WTC11 (cell line): ENCODE measurements at regions not wholly inside any gene's neighbourhood (a gene's known extent, or its start where the extent isn't known, plus 50 kb on each side); places are given as distances from the start of the nearest gene placed in this dataset.

Experiments
- ATAC-seq: fragments of 200-7000 bp; cut with Tn5 transposase; 2 replicates; pipeline ENCODE4 v1.10.0; 2021; ENCODE audit warnings: mild to moderate bottlenecking, moderate library complexity
- CTCF ChIA-PET: fragments of 300-600 bp; sonication (Branson Sonifier 250); formaldehyde crosslinking; loops from one replicate; lab custom pipeline; 2021; ENCODE audit warnings: antibody characterized with exemption; lab: Charles Lee
- POLR2A ChIA-PET: fragments of 350-600 bp; sonication (Branson Sonifier 250); formaldehyde crosslinking; loops from one replicate; lab custom pipeline; 2021; ENCODE audit warnings: antibody characterized with exemption; lab: Charles Lee
- DNase-seq: peaks from one replicate; pipeline ENCODE4 v3.0.0; 2021; ENCODE audit warnings: low spot score
- H3K27ac Mint-ChIP-seq: 2 replicates; pipeline ENCODE4 v1.8.0; 2021; ENCODE audit warnings: mixed read lengths
- H3K27me3 Mint-ChIP-seq: 2 replicates; pipeline ENCODE4 v1.8.0; 2021; ENCODE audit warnings: low read depth, mild to moderate bottlenecking, moderate library complexity, mixed read lengths
- H3K36me3 Mint-ChIP-seq: 2 replicates; pipeline ENCODE4 v1.8.0; 2021; ENCODE audit warnings: mixed read lengths
- H3K4me1 Mint-ChIP-seq: 2 replicates; pipeline ENCODE4 v1.8.0; 2022; ENCODE audit warnings: mixed read lengths
- H3K4me3 Mint-ChIP-seq: 2 replicates; pipeline ENCODE4 v1.8.0; 2021; ENCODE audit warnings: mild to moderate bottlenecking, moderate library complexity, mixed read lengths
- H3K9me3 Mint-ChIP-seq: 2 replicates; pipeline ENCODE4 v1.8.0; 2021; ENCODE audit warnings: mixed read lengths
- HMGA2 ChIP-seq: fragments of 250-450 bp; sonication (Bioruptor Pico); IDR thresholded peaks from 2 replicates; pipeline ENCODE4 v1.4.0; 2021; ENCODE audit warnings: mild to moderate bottlenecking, moderate library complexity
- MXD4 ChIP-seq: fragments of 250-450 bp; sonication (Bioruptor Pico); IDR thresholded peaks from 2 replicates; pipeline ENCODE4 v1.8.0; 2021; ENCODE audit warnings: mild to moderate bottlenecking, moderate library complexity, borderline replicate concordance
- MYBL2 ChIP-seq: sonication (generic); formaldehyde crosslinking; IDR thresholded peaks from 2 replicates; pipeline ENCODE4 v1.8.1; 2023; ENCODE audit warnings: mild to moderate bottlenecking, moderate library complexity, missing genetic modification reagents
- NFATC4 ChIP-seq: fragments of 250-450 bp; sonication (Bioruptor Pico); IDR thresholded peaks from 2 replicates; pipeline ENCODE4 v1.9.0; 2021; ENCODE audit warnings: mild to moderate bottlenecking
- SP1 ChIP-seq: sonication (generic); formaldehyde crosslinking; conservative IDR thresholded peaks from 2 replicates; pipeline ENCODE4 v1.8.1; 2022; ENCODE audit warnings: missing genetic modification reagents
- TEAD4 ChIP-seq: sonication (generic); formaldehyde crosslinking; IDR thresholded peaks from 2 replicates; pipeline ENCODE4 v1.8.0; 2022; ENCODE audit warnings: mild to moderate bottlenecking, missing genetic modification reagents
- ZNF263 ChIP-seq: sonication (generic); formaldehyde crosslinking; IDR thresholded peaks from 2 replicates; pipeline ENCODE4 v1.8.1; 2022; ENCODE audit warnings: low read depth, mild to moderate bottlenecking, moderate library complexity, missing genetic modification reagents
- ZNF317 ChIP-seq: sonication (generic); formaldehyde crosslinking; IDR thresholded peaks from 2 replicates; pipeline ENCODE4 v1.8.1; 2023; ENCODE audit warnings: low read depth, mild to moderate bottlenecking, moderate library complexity, missing genetic modification reagents, borderline replicate concordance
- TF ChIP-seq, protein P1 (sequence below): fragments of 250-450 bp; sonication (Bioruptor Pico); conservative IDR thresholded peaks from 2 replicates; pipeline ENCODE4 v1.9.0; 2021; ENCODE audit warnings: mild to moderate bottlenecking
- TF ChIP-seq, protein P2 (sequence below): sonication (generic); formaldehyde crosslinking; IDR thresholded peaks from 2 replicates; pipeline ENCODE4 v1.8.1; 2023; ENCODE audit warnings: mild to moderate bottlenecking, missing genetic modification reagents
- TF ChIP-seq, protein P3 (sequence below): sonication (generic); formaldehyde crosslinking; IDR thresholded peaks from 2 replicates; pipeline ENCODE4 v1.8.0; 2023; ENCODE audit warnings: mild to moderate bottlenecking, missing genetic modification reagents
- TF ChIP-seq, protein P4 (sequence below): sonication (generic); formaldehyde crosslinking; IDR thresholded peaks from 2 replicates; pipeline ENCODE4 v1.8.0; 2022; ENCODE audit warnings: mild to moderate bottlenecking, missing genetic modification reagents
- TF ChIP-seq, protein P5 (sequence below): sonication (generic); formaldehyde crosslinking; IDR thresholded peaks from 2 replicates; pipeline ENCODE4 v1.8.0; 2022; ENCODE audit warnings: mild to moderate bottlenecking, missing genetic modification reagents
- TF ChIP-seq, protein P6 (sequence below): sonication (generic); formaldehyde crosslinking; IDR thresholded peaks from 2 replicates; pipeline ENCODE4 v1.8.0; 2022; ENCODE audit warnings: mild to moderate bottlenecking, missing genetic modification reagents
- TF ChIP-seq, protein P7 (sequence below): sonication (generic); formaldehyde crosslinking; IDR thresholded peaks from 2 replicates; pipeline ENCODE4 v1.8.1; 2022; ENCODE audit warnings: missing genetic modification reagents, borderline replicate concordance
- TF ChIP-seq, protein P8 (sequence below): sonication (generic); formaldehyde crosslinking; IDR thresholded peaks from 2 replicates; pipeline ENCODE4 v1.8.1; 2022; ENCODE audit warnings: mild to moderate bottlenecking, moderate library complexity, missing genetic modification reagents
- TF ChIP-seq, protein P9 (sequence below): sonication (generic); formaldehyde crosslinking; IDR thresholded peaks from 2 replicates; pipeline ENCODE4 v1.8.1; 2023; ENCODE audit warnings: mild to moderate bottlenecking, missing genetic modification reagents, moderate library complexity

DNA sequence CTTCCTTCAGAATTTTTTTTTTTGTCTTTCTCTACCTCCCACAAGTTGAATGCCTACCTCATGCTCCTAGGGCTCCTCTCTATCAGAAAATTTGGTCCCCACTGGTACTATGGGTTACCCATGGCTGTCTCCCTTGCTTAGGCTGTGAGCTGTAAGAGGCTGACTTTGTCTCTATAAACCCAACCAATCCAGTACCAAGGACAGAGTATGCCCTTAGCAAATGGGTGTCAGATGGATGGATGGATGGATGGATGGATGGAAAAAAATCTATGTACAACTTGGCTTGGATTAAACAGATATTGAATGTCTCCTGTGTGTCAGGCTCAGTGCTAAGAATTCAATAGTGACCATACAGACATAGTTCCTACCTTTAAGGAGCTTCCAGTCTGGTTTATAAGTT, 398.2 kb upstream of the TRPC7 start (continued):
- TF ChIP-seq, protein P1, sequence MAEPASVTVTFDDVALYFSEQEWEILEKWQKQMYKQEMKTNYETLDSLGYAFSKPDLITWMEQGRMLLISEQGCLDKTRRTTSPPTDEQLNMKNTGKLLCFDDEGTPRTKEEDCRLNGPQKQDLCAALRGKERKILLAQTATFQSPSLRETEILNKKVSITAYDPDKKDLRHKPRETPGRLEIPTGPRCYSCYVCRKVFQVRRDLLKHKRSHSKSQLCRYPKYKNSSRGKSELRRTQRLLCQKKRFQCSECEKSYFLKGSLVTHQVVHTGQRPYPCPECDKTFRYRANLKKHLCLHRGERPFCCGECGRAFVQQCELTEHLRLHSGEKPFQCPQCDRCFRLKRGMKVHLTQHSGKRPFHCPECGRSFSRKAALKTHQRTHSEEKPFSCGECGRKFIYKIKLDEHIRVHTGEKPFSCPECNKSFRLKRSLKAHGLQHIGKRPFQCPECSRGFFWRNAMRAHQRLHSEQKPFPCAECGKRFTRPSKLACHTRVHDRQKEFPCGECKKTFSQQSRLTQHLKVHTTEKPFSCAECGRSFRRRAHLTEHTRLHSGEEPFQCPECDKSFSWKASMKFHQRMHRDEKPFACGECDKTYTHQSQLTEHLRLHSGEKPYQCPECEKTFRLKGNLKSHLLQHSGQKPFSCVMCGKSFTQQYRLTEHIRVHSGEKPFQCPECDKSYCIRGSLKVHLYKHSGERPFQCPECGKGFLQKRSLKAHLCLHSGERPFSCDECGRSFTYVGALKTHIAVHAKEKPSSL (CRISPR knock-in tag), result no peak

DNA sequence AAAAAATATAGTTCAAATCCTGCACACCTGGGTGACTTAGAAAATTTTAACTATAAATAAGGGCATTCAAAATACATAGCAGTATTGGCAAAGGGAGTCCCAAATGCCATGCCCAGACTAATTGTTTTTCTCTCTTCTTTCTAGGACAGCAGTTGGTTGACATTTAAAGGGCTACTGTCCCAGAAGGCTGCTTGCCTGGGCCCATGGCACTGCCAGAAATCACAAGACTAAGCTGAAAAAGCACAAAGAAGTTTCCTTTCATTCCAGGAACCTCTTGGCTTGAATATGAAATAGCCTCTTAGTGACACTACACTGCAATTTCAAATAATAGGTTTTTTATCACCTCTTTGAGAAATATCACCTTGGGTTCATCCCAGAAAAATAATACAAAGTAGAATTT, 388.9 kb upstream of the TRPC7 start:
- H3K27ac Mint-ChIP-seq, result no peak overlapping the region

More for the DNA sequence above, 388.9 kb upstream of the TRPC7 start:
- DNase-seq, result no peak
- no peak for ATAC-seq
- H3K4me1 Mint-ChIP-seq, result peaks cover 3% of the 10 kb centered on the region; the same call in 1 of the 2 replicates
- H3K36me3 Mint-ChIP-seq, result peaks cover 3% of the 10 kb centered on the region; the same call in 1 of the 2 replicates
- no peak for TF ChIP-seq MXD4 (CRISPR knock-in tag)
- no peak for TF ChIP-seq NFATC4 (CRISPR knock-in tag)
- TF ChIP-seq, protein P2, sequence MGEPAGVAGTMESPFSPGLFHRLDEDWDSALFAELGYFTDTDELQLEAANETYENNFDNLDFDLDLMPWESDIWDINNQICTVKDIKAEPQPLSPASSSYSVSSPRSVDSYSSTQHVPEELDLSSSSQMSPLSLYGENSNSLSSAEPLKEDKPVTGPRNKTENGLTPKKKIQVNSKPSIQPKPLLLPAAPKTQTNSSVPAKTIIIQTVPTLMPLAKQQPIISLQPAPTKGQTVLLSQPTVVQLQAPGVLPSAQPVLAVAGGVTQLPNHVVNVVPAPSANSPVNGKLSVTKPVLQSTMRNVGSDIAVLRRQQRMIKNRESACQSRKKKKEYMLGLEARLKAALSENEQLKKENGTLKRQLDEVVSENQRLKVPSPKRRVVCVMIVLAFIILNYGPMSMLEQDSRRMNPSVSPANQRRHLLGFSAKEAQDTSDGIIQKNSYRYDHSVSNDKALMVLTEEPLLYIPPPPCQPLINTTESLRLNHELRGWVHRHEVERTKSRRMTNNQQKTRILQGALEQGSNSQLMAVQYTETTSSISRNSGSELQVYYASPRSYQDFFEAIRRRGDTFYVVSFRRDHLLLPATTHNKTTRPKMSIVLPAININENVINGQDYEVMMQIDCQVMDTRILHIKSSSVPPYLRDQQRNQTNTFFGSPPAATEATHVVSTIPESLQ (CRISPR knock-in tag), result no peak
- TF ChIP-seq, protein P3, sequence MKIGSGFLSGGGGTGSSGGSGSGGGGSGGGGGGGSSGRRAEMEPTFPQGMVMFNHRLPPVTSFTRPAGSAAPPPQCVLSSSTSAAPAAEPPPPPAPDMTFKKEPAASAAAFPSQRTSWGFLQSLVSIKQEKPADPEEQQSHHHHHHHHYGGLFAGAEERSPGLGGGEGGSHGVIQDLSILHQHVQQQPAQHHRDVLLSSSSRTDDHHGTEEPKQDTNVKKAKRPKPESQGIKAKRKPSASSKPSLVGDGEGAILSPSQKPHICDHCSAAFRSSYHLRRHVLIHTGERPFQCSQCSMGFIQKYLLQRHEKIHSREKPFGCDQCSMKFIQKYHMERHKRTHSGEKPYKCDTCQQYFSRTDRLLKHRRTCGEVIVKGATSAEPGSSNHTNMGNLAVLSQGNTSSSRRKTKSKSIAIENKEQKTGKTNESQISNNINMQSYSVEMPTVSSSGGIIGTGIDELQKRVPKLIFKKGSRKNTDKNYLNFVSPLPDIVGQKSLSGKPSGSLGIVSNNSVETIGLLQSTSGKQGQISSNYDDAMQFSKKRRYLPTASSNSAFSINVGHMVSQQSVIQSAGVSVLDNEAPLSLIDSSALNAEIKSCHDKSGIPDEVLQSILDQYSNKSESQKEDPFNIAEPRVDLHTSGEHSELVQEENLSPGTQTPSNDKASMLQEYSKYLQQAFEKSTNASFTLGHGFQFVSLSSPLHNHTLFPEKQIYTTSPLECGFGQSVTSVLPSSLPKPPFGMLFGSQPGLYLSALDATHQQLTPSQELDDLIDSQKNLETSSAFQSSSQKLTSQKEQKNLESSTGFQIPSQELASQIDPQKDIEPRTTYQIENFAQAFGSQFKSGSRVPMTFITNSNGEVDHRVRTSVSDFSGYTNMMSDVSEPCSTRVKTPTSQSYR (CRISPR knock-in tag), result no peak
- TF ChIP-seq, protein P4, sequence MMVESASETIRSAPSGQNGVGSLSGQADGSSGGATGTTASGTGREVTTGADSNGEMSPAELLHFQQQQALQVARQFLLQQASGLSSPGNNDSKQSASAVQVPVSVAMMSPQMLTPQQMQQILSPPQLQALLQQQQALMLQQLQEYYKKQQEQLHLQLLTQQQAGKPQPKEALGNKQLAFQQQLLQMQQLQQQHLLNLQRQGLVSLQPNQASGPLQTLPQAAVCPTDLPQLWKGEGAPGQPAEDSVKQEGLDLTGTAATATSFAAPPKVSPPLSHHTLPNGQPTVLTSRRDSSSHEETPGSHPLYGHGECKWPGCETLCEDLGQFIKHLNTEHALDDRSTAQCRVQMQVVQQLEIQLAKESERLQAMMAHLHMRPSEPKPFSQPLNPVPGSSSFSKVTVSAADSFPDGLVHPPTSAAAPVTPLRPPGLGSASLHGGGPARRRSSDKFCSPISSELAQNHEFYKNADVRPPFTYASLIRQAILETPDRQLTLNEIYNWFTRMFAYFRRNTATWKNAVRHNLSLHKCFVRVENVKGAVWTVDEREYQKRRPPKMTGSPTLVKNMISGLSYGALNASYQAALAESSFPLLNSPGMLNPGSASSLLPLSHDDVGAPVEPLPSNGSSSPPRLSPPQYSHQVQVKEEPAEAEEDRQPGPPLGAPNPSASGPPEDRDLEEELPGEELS, result no peak
- TF ChIP-seq, protein P5, sequence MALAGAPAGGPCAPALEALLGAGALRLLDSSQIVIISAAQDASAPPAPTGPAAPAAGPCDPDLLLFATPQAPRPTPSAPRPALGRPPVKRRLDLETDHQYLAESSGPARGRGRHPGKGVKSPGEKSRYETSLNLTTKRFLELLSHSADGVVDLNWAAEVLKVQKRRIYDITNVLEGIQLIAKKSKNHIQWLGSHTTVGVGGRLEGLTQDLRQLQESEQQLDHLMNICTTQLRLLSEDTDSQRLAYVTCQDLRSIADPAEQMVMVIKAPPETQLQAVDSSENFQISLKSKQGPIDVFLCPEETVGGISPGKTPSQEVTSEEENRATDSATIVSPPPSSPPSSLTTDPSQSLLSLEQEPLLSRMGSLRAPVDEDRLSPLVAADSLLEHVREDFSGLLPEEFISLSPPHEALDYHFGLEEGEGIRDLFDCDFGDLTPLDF (CRISPR knock-in tag), result no peak
- no peak for TF ChIP-seq ZNF317 (CRISPR knock-in tag)
- no peak for TF ChIP-seq MYBL2 (CRISPR knock-in tag)
- TF ChIP-seq ZNF263 (CRISPR knock-in tag), result no peak
- TF ChIP-seq, protein P1 (CRISPR knock-in tag), result no peak
- TF ChIP-seq, protein P6, sequence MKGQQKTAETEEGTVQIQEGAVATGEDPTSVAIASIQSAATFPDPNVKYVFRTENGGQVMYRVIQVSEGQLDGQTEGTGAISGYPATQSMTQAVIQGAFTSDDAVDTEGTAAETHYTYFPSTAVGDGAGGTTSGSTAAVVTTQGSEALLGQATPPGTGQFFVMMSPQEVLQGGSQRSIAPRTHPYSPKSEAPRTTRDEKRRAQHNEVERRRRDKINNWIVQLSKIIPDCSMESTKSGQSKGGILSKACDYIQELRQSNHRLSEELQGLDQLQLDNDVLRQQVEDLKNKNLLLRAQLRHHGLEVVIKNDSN (CRISPR knock-in tag), result no peak
- TF ChIP-seq, protein P7, sequence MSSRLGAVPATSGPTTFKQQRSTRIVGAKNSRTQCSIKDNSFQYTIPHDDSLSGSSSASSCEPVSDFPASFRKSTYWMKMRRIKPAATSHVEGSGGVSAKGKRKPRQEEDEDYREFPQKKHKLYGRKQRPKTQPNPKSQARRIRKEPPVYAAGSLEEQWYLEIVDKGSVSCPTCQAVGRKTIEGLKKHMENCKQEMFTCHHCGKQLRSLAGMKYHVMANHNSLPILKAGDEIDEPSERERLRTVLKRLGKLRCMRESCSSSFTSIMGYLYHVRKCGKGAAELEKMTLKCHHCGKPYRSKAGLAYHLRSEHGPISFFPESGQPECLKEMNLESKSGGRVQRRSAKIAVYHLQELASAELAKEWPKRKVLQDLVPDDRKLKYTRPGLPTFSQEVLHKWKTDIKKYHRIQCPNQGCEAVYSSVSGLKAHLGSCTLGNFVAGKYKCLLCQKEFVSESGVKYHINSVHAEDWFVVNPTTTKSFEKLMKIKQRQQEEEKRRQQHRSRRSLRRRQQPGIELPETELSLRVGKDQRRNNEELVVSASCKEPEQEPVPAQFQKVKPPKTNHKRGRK (CRISPR knock-in tag), result no peak
- TF ChIP-seq, protein P8, sequence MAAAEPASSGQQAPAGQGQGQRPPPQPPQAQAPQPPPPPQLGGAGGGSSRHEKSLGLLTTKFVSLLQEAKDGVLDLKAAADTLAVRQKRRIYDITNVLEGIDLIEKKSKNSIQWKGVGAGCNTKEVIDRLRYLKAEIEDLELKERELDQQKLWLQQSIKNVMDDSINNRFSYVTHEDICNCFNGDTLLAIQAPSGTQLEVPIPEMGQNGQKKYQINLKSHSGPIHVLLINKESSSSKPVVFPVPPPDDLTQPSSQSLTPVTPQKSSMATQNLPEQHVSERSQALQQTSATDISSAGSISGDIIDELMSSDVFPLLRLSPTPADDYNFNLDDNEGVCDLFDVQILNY, result no peak
- TF ChIP-seq, protein P9, sequence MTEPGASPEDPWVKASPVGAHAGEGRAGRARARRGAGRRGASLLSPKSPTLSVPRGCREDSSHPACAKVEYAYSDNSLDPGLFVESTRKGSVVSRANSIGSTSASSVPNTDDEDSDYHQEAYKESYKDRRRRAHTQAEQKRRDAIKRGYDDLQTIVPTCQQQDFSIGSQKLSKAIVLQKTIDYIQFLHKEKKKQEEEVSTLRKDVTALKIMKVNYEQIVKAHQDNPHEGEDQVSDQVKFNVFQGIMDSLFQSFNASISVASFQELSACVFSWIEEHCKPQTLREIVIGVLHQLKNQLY, result no peak
- no peak for TF ChIP-seq SP1 (CRISPR knock-in tag)
- TF ChIP-seq TEAD4 (CRISPR knock-in tag), result no peak
- no peak for TF ChIP-seq HMGA2 (CRISPR knock-in tag)
- H3K4me3 Mint-ChIP-seq, result no peak overlapping the region
- H3K9me3 Mint-ChIP-seq, result peaks cover 10% of the 10 kb centered on the region
- CTCF ChIA-PET, result no interaction called here
- no peaks in the 10 kb centered on the region for H3K27me3 Mint-ChIP-seq
- POLR2A ChIA-PET, result no interaction called here
